Heart right ventricle (tissue), 16 donors: ENCODE measurements at regions not wholly inside any gene's neighbourhood (a gene's known extent, or its start where the extent isn't known, plus 50 kb on each side); places are given as distances from the start of the nearest gene placed in this dataset.

ENCODE experiments used
- ATAC-seq, 8 donors: fragments of 200-7000 bp; cut with Tn5 transposase; one replicate each; pipeline ENCODE4 v1.9.1; 2020; ENCODE audit warnings: mild to moderate bottlenecking in 8 of 8, moderate library complexity in 8 of 8, moderate number of reproducible peaks in 1 of 8
- DNase-seq, 2 donors: peaks; one replicate each; pipeline ENCODE4 v3.0.0-alpha.2; 2020
- H3K27ac ChIP-seq, 10 donors: fragments of 200-600 bp; sonication (generic) in 2 of 10; one replicate each; pipeline versions ENCODE4 v1.5.0 to v1.8.0; 2020 to 2022; ENCODE audit warnings: mild to moderate bottlenecking in 3 of 10
- H3K27me3 ChIP-seq, 7 donors: fragments of 200-600 bp; one replicate each; pipeline ENCODE4 v1.8.0; 2021 to 2022; ENCODE audit warnings: mild to moderate bottlenecking in 2 of 7
- H3K36me3 ChIP-seq, 9 donors: fragments of 200-600 bp; sonication (generic) in 1 of 9; one replicate each; pipeline versions ENCODE4 v1.5.0 to v1.8.0; 2020 to 2022; ENCODE audit warnings: mild to moderate bottlenecking in 2 of 9
- H3K4me1 ChIP-seq, 9 donors: fragments of 200-600 bp; sonication (generic) in 1 of 9; one replicate each; pipeline versions ENCODE4 v1.5.0 to v1.8.0; 2020 to 2022; ENCODE audit warnings: mild to moderate bottlenecking in 4 of 9
- H3K4me3 ChIP-seq, 10 donors: fragments of 200-600 bp; sonication (generic) in 2 of 10; one replicate each; pipeline versions ENCODE4 v1.5.0 to v1.8.0; 2020 to 2022; ENCODE audit warnings: mild to moderate bottlenecking in 7 of 10, moderate library complexity in 2 of 10
- H3K9me3 ChIP-seq, 11 donors: fragments of 200-600 bp in 10 of 11; sonication (generic) in 2 of 11; one replicate each; pipeline versions ENCODE4 v1.5.0 to v1.8.0; 2013 to 2022; ENCODE audit warnings: mild to moderate bottlenecking in 2 of 11, control low read depth in 1 of 11, moderate library complexity in 1 of 11
- WGBS, 2 donors: extraction: QIAGEN DNeasy Blood & Tissue Kit; methylation state at CpG; one replicate each; pipeline ENCODE4 v1.1.7; 2013; ENCODE audit warnings: inconsistent platforms in 1 of 2; 5-methylcytosine and 5-hydroxymethylcytosine counted together
- intact Hi-C, 10 donors: fragments of 100-400 bp; cut with DNase I; formaldehyde crosslinking; loops; one replicate each; pipeline versions ENCODE4 v1.11.1 to v1.14.2; 2022
- TF ChIP-seq, protein P1 (sequence below), 9 donors: fragments of 200-600 bp; sonication (generic) in 2 of 9; IDR thresholded peaks; one replicate each; pipeline versions ENCODE4 v1.5.0 to v1.8.0; 2021 to 2022; ENCODE audit warnings: antibody characterized with exemption in 9 of 9, mild to moderate bottlenecking in 5 of 9, moderate library complexity in 1 of 9
- donor health status: Arrhythmogenic right ventricular cardiomyopathy.
- donor health status: ischemic (EF 13 %, LVEDD 7.1; RV severe dilation, severe dysfunction).
- donor health status: healthy with polysubstance abuse.
- donor health status: DM: no; HTN: yes; CAD: no.
- donor health status: DM: no; HTN: no; CAD: no.
- donor health status: ischemic (EF 25% LVEDD 6.9; RV normal size, moderate dysfunction).
- donor health status: ischemic (EF 25% LVEDD 5.7; RV mildly dilated, moderate dysfunction).
- donor health status: healthy.
- donor health status: DM: yes; HTN: yes; CAD: no.
- donor health status: Ischemic cardiomyopathy.
- donor health status: ischemic (EF 35%, LVEDD 5.7; RV mildly dilated, moderate dysfunction).
- donor health status: nonischemic (EF 11% LVEDD 7.7; RV severe dilation, severe dysfunction).
- donor health status: DM: yes; HTN: yes; CAD: no.
- donor health status: PGD.
- donor health status: ischemic (EF 29% LVEDD 5.4; RV normal size, mild dysfunction).
- donor health status: nonischemic (EF 23%, LVEDD 6.1; RV moderate dilation, normal function).

DNA sequence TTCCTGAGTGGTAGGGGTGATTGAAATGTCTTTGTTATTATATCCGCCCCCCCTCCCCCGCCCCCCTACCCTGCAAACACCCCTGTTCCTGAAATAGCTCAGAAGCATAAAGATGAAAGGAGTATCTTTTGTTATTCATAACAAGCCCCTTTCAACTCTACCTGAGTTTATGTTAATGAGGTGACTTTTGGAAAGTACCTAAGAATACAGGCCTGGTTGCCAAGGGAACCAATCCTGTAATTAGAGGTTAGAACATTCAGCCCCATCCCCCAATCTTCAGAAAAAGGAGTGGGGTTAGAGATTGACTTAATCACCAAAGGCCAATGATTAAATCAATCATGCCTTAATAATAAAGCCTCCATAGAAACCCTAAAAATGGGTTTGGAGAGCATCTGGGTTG lies 979.2 kb upstream of the GJE1 start:
- H3K4me3 ChIP-seq, result no peak overlapping the region
- H3K4me1 ChIP-seq, result peaks cover 0 to 33% (median 11%) of the 10 kb centered on the region in 9 donors
- H3K27me3 ChIP-seq, result no peaks in the 10 kb centered on the region
- H3K27ac ChIP-seq, result peak overlapping the region in 2 of 10 donors; percentile 18 to 49
- H3K36me3 ChIP-seq, result no peaks in the 10 kb centered on the region
- ATAC-seq (peak in 1 of 8 donors; percentile 19), DNase-seq (no peak)
- TF ChIP-seq, protein P1, sequence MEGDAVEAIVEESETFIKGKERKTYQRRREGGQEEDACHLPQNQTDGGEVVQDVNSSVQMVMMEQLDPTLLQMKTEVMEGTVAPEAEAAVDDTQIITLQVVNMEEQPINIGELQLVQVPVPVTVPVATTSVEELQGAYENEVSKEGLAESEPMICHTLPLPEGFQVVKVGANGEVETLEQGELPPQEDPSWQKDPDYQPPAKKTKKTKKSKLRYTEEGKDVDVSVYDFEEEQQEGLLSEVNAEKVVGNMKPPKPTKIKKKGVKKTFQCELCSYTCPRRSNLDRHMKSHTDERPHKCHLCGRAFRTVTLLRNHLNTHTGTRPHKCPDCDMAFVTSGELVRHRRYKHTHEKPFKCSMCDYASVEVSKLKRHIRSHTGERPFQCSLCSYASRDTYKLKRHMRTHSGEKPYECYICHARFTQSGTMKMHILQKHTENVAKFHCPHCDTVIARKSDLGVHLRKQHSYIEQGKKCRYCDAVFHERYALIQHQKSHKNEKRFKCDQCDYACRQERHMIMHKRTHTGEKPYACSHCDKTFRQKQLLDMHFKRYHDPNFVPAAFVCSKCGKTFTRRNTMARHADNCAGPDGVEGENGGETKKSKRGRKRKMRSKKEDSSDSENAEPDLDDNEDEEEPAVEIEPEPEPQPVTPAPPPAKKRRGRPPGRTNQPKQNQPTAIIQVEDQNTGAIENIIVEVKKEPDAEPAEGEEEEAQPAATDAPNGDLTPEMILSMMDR (IDR thresholded peaks at IDR 0.05), result no peak
- peaks cover 0 to 8% (median 0%) of the 10 kb centered on the region in 11 donors for H3K9me3 ChIP-seq
- intact Hi-C loops, result no loop called here
- WGBS, 2 donors, result 59 to 64% methylated on average over 2 of the region's 2 CpGs

DNA sequence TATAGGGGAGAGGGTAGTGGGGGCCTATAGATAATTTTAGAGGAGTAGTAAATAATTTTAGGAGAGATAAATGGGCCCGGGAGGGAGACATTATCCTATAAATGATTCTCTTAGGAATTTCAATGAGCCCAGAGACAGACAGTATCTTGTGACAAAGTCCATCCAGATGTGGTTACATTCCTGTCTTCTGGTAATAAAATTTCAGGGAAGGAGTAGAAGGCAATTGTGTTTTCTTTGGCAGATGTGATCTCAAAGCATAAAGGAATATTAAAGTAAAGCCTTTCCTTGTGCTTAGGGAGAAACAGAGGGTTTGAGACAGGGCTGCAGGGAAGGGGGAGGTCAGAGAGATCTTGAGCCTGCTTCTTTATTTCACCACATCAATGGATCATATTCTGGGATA lies 979.8 kb upstream of the GJE1 start:
- peaks cover 0 to 8% (median 0%) of the 10 kb centered on the region in 11 donors for H3K9me3 ChIP-seq
- H3K4me3 ChIP-seq, result no peak overlapping the region
- DNase-seq (no peak), ATAC-seq (no peak)
- H3K27me3 ChIP-seq, result no peaks in the 10 kb centered on the region
- H3K36me3 ChIP-seq, result no peaks in the 10 kb centered on the region
- intact Hi-C loops, result no loop called here
- TF ChIP-seq, protein P1 (IDR thresholded peaks at IDR 0.05), result no peak
- WGBS, 2 donors, result 0 to 15% methylated on average over 1 of the region's 1 CpG
- peak overlapping the region in 3 of 10 donors; percentile 17 to 54 (median 18) for H3K27ac ChIP-seq
- peaks cover 0 to 31% (median 11%) of the 10 kb centered on the region in 9 donors for H3K4me1 ChIP-seq

DNA sequence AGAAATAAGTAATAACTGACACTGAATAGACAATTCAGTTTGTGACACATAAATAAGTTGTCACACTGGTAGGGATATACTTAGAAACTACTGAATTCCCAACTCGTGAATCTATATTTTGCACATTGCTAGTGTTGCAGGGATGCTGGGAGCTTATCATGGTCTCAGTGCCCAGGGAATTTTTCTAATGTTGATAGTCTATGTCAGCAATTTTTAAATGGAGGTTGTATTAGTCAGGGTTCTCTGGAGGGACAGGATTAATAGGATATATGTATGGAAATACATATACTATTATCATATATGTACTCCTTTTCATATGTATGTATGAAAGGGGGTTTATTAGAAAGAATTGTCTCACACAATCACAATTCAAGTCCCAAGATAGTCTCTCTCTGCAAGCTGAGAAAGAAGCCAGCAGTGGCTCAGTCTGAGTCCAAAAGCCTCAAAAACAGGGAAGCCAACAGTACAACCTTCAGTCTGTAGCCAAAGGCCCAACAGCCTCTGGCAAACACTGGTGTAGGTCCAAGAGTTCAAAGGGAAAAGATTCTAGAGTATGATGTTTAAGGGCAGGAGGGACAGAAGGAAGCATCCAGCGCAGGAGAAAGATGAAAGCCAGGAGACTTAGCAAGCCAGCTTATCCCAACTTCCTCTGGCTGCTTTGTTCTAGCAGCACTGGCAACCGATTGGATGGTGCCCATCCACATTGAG lies 980.9 kb upstream of the GJE1 start:
- Histone ChIP-seq H3K27ac (peak overlapping the region in 3 of 10 donors; percentile 13 to 18 (median 15)), H3K27me3 (no peaks in the 10 kb centered on the region), H3K36me3 (no peaks in the 10 kb centered on the region), H3K4me3 (no peak overlapping the region), H3K9me3 (peaks cover 0 to 8% (median 0%) of the 10 kb centered on the region in 11 donors), H3K4me1 (peaks cover 0 to 31% (median 11%) of the 10 kb centered on the region in 9 donors)
- TF ChIP-seq, protein P1 (IDR thresholded peaks at IDR 0.05), result no peak
- intact Hi-C loops, result no loop called here
- 69 to 70% methylated on average over 3 of the region's 3 CpGs for WGBS, 2 donors
- DNase-seq, result no peak
- peak in 1 of 8 donors; percentile 69 for ATAC-seq

DNA sequence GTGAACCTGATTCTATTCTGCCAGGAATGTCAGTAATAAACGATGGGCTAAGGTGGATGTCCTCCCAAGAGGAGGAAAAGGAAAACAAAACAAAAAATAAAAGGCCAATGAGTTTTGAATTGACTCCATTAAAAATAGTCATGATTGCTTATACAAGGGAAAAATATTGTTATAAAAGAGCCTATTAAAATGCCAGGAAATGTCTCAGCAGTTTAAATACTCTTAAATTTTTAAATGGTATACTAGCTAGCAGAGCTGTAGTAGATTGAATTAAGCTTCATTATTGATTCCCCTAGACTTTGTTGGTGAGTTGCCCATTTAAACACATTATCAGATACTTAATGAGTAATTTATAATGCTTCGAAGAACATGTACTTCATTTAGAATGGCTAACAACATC lies 990.9 kb upstream of the GJE1 start:
- no peak overlapping the region for H3K27ac ChIP-seq
- no peaks in the 10 kb centered on the region for H3K36me3 ChIP-seq
- ATAC-seq (no peak), DNase-seq (no peak)
- peaks cover 0 to 16% (median 0%) of the 10 kb centered on the region in 9 donors for H3K4me1 ChIP-seq
- no peaks in the 10 kb centered on the region for H3K9me3 ChIP-seq
- H3K4me3 ChIP-seq, result no peak overlapping the region
- no peaks in the 10 kb centered on the region for H3K27me3 ChIP-seq
- 43 to 46% methylated on average over 2 of the region's 2 CpGs for WGBS, 2 donors
- TF ChIP-seq, protein P1 (IDR thresholded peaks at IDR 0.05), result no peak
- intact Hi-C loops, result no loop called here
